NCI-H82 treated with DMSO at 0.1 percent for 48 hours (cell line): ENCODE measurements at regions not wholly inside any gene's neighbourhood (a gene's known extent, or its start where the extent isn't known, plus 50 kb on each side); places are given as distances from the start of the nearest gene placed in this dataset.
"Not testable (repeated sequence)": the region's sequence is repeated elsewhere in the genome, so short reads cannot be mapped to it uniquely, and the experiment has no call there.

Source experiments
- DNase-seq: peaks from one replicate; lab custom pipeline; 2025; ENCODE audit not compliant: unreplicated experiment; lab: John Stamatoyannopoulos, UW

DNA sequence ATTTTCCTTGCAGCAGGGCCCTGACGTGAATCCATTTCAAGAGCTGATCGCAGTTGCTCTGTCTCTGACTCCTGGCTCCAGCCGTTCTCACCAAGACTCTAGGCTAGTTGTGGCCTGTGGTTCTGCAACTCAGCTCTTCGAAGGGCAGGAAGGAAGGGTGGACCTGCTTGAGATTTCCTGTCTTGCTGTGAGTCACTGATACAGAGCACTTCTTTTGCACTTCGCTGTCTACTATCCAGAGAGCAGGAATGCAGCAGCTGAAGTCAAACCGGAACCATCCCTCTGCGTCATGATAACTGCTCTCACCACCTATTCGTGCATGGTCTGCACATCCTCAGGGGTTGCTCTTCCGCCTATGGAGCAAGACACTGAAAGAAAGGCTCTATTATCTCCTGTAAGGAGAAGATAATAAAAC lies 59.7 kb downstream of the RAP2B start:
- DNase-seq = no peak

- DNase-seq = not testable (repeated sequence)
Measured at GRCh38 chr3:153226877-153227276, 64.9 kb downstream of the RAP2B start.

GRCh38 chr3:153230427-153230826 lies 68.4 kb downstream of the RAP2B start:
- DNase-seq = not testable (repeated sequence)

GRCh38 chr3:153231245-153231644 lies 69.2 kb downstream of the RAP2B start:
- not testable (repeated sequence) for DNase-seq

DNA sequence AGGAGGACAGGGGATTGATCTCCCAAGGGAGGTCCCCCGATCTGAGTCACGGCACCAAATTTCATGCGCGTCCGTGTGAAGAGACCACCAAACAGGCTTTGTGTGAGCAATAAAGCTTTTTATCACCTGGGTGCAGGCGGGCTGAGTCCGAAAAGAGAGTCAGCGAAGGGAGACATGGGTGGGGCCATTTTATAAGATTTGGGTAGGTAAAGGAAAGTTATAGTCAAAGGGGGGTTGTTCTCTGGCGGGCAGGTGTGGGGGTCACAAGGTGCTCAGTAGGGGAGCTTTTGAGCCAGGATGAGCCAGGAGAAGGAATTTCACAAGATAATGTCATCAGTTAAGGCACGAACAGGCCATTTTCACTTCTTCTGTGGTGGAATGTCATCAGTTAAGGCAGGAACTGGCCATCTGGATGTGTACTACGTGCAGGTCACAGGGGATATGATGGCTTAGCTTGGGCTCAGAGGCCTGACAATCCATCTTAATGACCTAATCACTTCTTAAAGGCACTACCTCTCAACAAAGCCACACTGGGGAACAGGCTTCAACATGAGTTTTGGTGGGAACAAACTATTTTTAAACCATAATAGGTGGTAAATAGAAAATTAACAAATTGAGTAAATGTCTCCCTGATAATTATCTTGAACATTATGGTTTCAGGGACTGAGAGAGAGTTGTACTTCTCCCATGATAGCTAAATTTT lies 70.2 kb downstream of the RAP2B start:
- DNase-seq = peak; percentile 10

- DNase-seq = no peak
Measured at GRCh38 chr3:153232851-153233271, 70.8 kb downstream of the RAP2B start.

GRCh38 chr3:153233986-153234385 lies 72.0 kb downstream of the RAP2B start:
- DNase-seq = no peak

- no peak for DNase-seq
Measured at GRCh38 chr3:153242896-153243295, 80.9 kb downstream of the RAP2B start.

DNA sequence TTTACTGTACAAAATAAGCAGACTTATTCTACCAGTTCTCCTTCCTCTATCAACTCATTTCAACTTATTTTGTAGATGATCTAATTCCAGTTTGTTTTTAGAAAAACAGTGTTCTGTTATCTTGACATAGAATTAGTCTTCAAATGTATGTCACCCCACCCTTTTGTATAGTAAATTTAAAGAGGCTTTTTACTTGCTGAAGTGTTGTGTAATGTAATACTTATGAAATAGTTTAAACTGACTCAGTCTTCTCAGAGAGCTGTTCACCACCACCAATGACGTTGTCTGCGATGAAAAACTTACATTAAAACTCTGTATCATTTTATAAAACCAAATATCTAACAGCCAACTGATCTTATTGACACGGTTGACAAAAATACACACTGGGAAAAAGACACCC lies 82.9 kb downstream of the RAP2B start:
- no peak for DNase-seq

- DNase-seq = no peak
Measured at GRCh38 chr3:153245661-153246060, 83.6 kb downstream of the RAP2B start.

DNA sequence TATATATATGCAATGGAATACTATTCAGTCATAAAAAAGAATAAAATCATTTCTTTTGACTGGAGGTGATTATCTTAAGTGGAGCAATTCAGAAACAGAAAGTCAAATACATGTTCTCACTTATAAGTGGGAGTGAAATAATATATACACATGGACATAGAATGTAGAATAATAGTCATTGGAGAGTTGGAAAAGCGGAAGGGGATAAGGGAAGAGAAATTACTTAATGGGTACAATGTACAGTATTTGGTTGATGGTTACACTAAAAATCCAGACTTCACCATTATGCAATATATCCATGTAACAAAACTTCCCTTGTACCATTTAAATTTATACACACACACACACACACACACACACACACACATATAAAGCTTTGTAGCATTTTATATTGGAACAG lies 84.3 kb downstream of the RAP2B start:
- DNase-seq = no peak

GRCh38 chr3:153246806-153247205 lies 84.8 kb downstream of the RAP2B start:
- DNase-seq = no peak

DNA sequence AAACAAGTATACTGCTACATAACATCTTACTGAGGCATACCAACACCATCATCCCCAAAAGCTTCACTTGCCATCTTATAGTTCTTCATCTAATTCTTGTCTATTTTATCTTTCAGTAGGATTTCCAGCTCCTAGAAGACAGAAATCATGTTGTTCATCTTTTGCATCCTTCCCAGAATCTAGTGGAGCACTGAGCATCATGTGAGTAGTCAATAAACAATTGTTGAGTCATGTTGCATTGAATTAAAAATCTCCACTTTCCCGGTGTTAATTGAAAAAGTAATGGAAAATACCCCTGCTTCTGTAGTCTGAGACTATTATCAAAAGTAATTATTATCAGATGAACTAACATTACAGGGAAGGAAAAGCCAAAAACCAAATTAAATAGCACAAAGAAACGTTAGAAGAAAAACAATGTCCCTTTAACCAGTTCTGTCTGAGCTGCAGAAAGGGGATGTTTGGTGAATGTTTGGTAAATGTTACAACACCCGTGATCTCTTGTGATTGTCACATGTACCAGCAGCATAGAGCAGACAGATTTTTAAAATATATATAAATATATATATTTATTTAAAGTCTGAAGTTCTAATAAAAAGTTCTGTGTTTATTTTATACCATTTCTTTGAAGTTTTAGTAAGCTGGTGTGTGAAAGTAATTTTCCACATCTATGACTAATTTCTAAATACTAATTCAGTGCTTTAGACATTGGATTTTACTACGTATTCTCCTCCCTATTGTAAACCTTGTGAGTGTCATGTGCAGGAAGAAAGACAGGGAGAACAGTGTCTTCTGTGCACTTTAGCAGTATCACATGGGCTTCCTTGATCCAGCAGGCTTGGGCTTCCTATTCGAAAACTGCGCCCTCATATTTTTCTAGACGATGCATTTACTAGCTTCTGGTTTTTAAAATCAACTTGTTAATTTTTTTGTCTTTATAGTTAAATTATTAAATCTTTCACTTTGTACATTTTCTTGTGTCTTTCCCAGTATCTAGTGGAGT lies 85.6 kb downstream of the RAP2B start:
- no peak for DNase-seq

DNA sequence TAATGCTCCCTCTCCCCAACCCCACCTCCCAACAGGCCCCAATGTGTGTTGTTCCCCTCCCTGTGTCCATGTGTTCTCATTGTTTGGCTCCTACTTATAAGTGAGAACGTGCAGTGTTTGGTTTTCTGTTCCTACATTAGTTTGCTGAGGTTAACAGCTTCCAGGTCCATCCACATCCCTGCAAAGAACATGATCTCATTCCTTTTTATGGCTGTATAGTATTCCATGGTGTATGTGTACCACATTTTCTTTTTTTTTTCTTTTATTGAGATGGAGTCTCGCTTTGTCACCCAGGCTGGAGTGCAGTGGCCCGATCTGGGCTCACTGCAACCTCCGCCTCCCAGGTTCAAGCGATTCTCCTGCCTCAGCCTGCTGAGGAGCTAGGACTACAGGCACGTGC lies 86.8 kb downstream of the RAP2B start:
- DNase-seq = not testable (repeated sequence)

DNA sequence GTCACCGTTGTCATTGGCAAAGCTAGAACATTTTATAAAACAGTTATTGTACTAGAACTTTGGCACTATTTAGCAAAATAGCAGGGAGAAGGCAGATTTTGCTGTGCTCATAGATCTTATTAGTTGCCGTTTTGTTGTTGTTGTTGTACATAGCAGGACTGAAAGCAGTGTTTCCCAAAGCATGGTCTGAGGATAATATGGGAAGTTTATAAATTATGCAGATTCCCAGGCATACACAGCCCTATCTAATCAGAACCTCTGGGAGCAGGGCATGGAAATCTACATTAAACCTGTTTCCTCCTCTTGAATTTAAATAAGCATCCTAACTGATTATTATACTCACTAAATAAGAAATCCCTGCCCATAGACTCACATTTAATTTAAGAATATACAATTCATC lies 87.9 kb downstream of the RAP2B start:
- DNase-seq = no peak

DNA sequence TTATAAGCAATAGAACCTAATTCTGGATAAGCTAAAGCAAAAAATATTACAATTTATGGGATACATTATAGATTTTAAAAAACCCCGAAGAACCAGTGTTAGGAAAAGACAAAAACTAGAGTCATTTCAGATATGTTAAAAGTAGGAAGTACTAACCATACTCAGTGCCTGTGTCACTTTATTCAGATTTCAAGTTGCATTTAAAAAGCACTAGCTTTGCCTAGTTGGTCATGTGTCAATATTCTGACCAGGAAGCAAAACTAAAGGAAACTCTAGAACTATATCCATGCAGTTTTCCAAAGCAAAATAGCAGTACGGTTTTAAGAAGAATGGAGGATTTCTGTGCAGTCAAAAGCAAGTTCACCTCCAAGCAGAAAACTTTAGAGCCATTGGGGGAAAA lies 88.4 kb downstream of the RAP2B start:
- DNase-seq = no peak

DNA sequence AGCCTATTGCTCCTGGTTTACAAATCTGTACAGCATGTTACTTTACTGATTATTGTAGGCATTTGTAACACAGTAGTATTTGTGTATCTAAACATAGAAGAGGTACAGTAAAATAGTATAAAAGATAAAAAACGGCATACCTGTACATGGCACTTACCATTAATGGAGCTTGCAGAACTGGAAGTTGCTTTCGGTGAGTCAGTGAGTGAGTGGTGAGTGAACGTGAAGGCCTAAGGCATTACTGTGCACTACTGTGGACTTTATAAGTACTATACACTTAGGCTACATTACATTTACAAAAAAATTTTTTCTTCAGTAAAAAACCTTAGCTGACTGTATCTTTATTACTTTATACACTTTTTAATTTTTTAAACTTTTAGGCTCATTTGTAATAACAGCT lies 90.9 kb downstream of the RAP2B start:
- DNase-seq = no peak

DNA sequence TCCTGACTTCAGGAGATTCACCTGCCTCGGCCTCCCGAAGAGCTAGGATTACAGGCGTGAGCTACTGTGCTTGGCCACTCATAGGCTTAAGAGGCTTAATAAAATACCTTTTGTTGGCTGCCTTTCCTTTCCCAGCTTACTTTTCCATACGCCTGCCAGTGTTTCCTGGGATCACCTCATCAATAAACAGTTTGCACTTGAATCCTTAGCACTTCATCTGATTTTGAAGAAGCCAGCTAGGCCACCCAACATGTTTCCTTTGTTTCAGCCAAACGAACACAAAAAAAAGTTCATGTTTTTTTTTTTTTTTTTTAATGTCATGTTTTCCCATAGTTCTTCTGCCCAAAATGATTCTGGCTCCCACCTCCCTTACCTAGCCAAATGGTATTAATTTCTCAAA lies 92.3 kb downstream of the RAP2B start:
- DNase-seq = no peak

- DNase-seq = no peak
Measured at GRCh38 chr3:153257673-153258351, 95.8 kb downstream of the RAP2B start.

DNA sequence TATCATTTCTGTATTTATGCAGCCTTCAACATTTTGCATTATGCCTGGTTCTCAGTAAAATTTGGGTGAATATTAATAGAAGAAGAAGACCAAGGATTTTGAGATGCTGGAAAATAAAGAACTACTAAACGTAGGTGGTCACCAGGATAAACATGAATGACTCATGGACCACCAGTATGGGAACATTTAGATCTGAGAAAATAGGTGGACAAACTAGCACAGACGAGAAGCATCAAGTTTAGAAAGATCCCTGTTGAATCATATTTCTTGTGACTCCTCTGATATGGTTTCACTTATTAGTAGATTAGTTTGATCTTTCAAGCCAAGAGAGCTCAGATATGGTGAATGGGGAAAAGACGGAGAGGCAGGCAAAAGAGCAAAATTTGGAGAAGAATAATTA lies 97.9 kb downstream of the RAP2B start:
- DNase-seq = no peak

GRCh38 chr3:153260681-153261080 lies 98.7 kb downstream of the RAP2B start:
- no peak for DNase-seq

- no peak for DNase-seq
Measured at GRCh38 chr3:153266619-153267018, 104.6 kb downstream of the RAP2B start.
